ENCODE measurements at regions not wholly inside any gene's neighbourhood (a gene's known extent, or its start where the extent isn't known, plus 50 kb on each side); places are given as distances from the start of the nearest gene placed in this dataset.

DNA sequence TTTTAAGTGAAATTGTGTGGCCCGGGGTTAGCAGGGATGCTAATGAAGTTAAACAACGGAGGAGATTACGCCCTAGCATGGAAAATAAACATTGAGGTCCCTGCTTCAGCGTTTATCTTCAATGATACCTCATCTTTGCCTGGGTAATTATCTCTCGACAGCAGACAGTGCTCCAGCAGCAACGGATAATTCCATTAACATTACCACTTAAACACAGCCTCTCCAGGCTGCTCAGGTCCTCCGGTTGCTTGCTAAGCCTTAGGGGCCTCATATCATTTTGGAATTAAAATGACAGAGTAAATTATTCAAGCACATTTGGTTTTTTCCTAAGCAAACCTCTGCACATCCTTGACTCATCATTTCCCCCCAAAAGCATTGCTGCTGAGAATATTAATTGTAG lies 281.5 kb upstream of the KLF3 start:
- Histone ChIP-seq H3K9me1 (ENCODE audit: insufficient read depth, low read length) (no peaks in the 10 kb centered on the region), H2BK20ac (ENCODE audit: low read depth, low read length) (no peak overlapping the region), H3K4ac (ENCODE audit: low read depth, low read length) (no peak overlapping the region), H3K18ac (ENCODE audit: low read depth, low read length) (no peak overlapping the region), H2AK9ac (replicated peaks; ENCODE audit: low read depth, low read length, poor library complexity) (no peak overlapping the region), H3K56ac (ENCODE audit: extremely low read depth, insufficient read depth, low read length) (no peak overlapping the region), H3K4me2 (ENCODE audit: low read depth, low read length) (no peak overlapping the region), H2BK120ac (ENCODE audit: low read depth, low read length) (no peak overlapping the region), H2BK15ac (ENCODE audit: low read depth, low read length) (no peak overlapping the region), H2AK5ac (ENCODE audit: low read depth, low read length) (no peak overlapping the region), H3K23ac (ENCODE audit: low read depth, low read length) (no peak overlapping the region), H3K4me3 (ENCODE audit: insufficient read depth, low read depth, low read length) (no peak overlapping the region), H3K27ac (ENCODE audit: insufficient read depth, low read length) (no peak overlapping the region), H3K14ac (replicated peaks; ENCODE audit: low read depth, low read length) (no peak overlapping the region), H4K8ac (ENCODE audit: low read depth in 2 of 2, low read length in 2 of 2) (no peak overlapping the region), H3K27me3 (ENCODE audit: control insufficient read depth, insufficient read depth, low read length) (peaks cover 1% of the 10 kb centered on the region), H3K36me3 (ENCODE audit: control insufficient read depth, insufficient read depth, low read length) (no peaks in the 10 kb centered on the region), H4K20me1 (ENCODE audit: insufficient read depth, low read length) (no peaks in the 10 kb centered on the region), H3K9me3 (ENCODE audit: control insufficient read depth, insufficient read depth, low read length) (no peaks in the 10 kb centered on the region), H4K91ac (ENCODE audit: insufficient read depth, low read depth, low read length) (no peak overlapping the region), H3K4me1 (ENCODE audit: control insufficient read depth, insufficient read depth, low read length) (no peaks in the 10 kb centered on the region), H2BK5ac (ENCODE audit: low read depth, low read length, poor library complexity, severe bottlenecking) (no peak overlapping the region), H2AFZ (replicated peaks; ENCODE audit: low read length, poor library complexity) (no peak overlapping the region), H3K9ac (ENCODE audit: low read depth, low read length) (no peak overlapping the region), H3K79me1 (ENCODE audit: low read depth in 1 of 2, low read length in 2 of 2) (no peaks in the 10 kb centered on the region), H4K5ac (ENCODE audit: low read depth, low read length) (no peak overlapping the region)
- TF ChIP-seq, protein P1, sequence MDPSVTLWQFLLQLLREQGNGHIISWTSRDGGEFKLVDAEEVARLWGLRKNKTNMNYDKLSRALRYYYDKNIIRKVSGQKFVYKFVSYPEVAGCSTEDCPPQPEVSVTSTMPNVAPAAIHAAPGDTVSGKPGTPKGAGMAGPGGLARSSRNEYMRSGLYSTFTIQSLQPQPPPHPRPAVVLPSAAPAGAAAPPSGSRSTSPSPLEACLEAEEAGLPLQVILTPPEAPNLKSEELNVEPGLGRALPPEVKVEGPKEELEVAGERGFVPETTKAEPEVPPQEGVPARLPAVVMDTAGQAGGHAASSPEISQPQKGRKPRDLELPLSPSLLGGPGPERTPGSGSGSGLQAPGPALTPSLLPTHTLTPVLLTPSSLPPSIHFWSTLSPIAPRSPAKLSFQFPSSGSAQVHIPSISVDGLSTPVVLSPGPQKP (IDR thresholded peaks at IDR 0.05; ENCODE audit: borderline replicate concordance, low read depth, low read length), result no peak
- POLR2A ChIA-PET (ENCODE audit: unreplicated experiment), result no interaction called here
- DNase-seq (no peak), ATAC-seq (ENCODE audit: low read depth) (no peak)
- CTCF ChIA-PET, result no interaction called here
- in situ Hi-C loops (cut with MboI; ENCODE audit: low sequenced_read_pairs), result loop anchor here (25.0 kb wide), 1 partner anchor 105 kb away; no protein-coding TSS in a partner anchor
- intact Hi-C loops (cut with micrococcal nuclease), result no loop called here
- BruUV-seq (replicated peaks), result no TSS peak
- dilution Hi-C loops (cut with HindIII; ENCODE audit: low sequenced_read_pairs, unreplicated experiment), result no loop called here
- WGBS, 2 experiments (ENCODE audit: extremely low coverage in 2 of 2, insufficient read length in 1 of 2), result no CpG with 5 or more reads among the region's 7 CpGs

All from IMR-90 (cell line).